Activated CD4-positive, alpha-beta T cell treated with anti-CD3 and anti-CD28 coated beads, Interleukin-2, amount 10 ng/mL, durations not matched to agents 7 days and 5 days (primary cell): ENCODE measurements at regions not wholly inside any gene's neighbourhood (a gene's known extent, or its start where the extent isn't known, plus 50 kb on each side); places are given as distances from the start of the nearest gene placed in this dataset.
"Not testable (repeated sequence)": the region's sequence is repeated elsewhere in the genome, so short reads cannot be mapped to it uniquely, and the experiment has no call there.

Experiments
- CTCF ChIA-PET: fragments of 350-600 bp; sonication (Branson Sonifier 250); formaldehyde crosslinking; loops from one replicate; lab custom pipeline; 2021; ENCODE audit warnings: antibody characterized with exemption; lab: Charles Lee
- POLR2A ChIA-PET: fragments of 350-600 bp; sonication (Branson Sonifier 250); formaldehyde crosslinking; loops from one replicate; lab custom pipeline; 2021; ENCODE audit warnings: antibody characterized with exemption; lab: Charles Lee
- DNase-seq: peaks from one replicate; pipeline ENCODE4 v3.0.0-alpha.2; 2020
- H3K27ac Mint-ChIP-seq: one replicate; pipeline ENCODE4 v1.8.0; 2021; ENCODE audit warnings: mild to moderate bottlenecking, moderate library complexity, mixed read lengths
- H3K27me3 Mint-ChIP-seq: one replicate; pipeline ENCODE4 v1.8.0; 2021; ENCODE audit warnings: mixed read lengths
- H3K36me3 Mint-ChIP-seq: one replicate; pipeline ENCODE4 v1.8.0; 2021; ENCODE audit warnings: low read depth, mixed read lengths
- H3K4me1 Mint-ChIP-seq: one replicate; pipeline ENCODE4 v1.8.0; 2021; ENCODE audit warnings: mixed read lengths
- H3K4me3 Mint-ChIP-seq: one replicate; pipeline ENCODE4 v1.8.0; 2021; ENCODE audit warnings: mild to moderate bottlenecking, moderate library complexity, mixed read lengths
- H3K9me3 Mint-ChIP-seq: one replicate; pipeline ENCODE4 v1.8.0; 2021; ENCODE audit warnings: mixed read lengths

DNA sequence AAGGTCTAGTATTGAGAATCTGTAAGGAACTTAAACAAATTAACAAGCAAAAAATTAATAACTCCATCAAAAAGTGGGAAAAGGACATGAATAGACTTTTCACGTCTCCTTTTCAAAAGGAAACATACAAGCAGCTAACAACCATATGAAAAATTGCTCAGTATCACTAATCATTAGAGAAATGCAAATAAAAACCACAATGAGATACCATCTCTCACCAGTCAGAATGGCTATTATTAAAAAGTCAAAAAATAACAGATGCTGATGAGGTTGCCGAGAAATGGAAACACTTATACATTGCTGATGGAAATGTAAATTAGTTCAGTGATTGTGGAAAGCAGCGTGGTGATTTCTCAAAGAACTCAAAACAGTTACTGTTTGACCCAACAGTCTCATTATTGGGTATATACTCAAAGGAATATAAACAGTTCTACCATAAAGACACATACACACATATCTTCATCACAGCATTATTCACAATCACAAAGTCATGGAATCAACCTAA, 410.4 kb upstream of the SMIM31 start:
- Mint-ChIP-seq H3K4me1 (no peaks in the 10 kb centered on the region), H3K9me3 (no peaks in the 10 kb centered on the region), H3K27ac (no peak overlapping the region), H3K27me3 (no peaks in the 10 kb centered on the region), H3K4me3 (no peak overlapping the region), H3K36me3 (no peaks in the 10 kb centered on the region)
- ChIA-PET CTCF (no interaction called here), POLR2A (no interaction called here)
- DNase-seq, result no peak

GRCh38 chr4:164345756-164346155, 408.2 kb upstream of the SMIM31 start:
- Mint-ChIP-seq H3K9me3 (no peaks in the 10 kb centered on the region), H3K36me3 (no peaks in the 10 kb centered on the region), H3K4me3 (no peak overlapping the region), H3K27ac (no peak overlapping the region), H3K27me3 (peaks cover 1% of the 10 kb centered on the region), H3K4me1 (no peaks in the 10 kb centered on the region)
- CTCF ChIA-PET, result no interaction called here
- POLR2A ChIA-PET, result no interaction called here
- DNase-seq, result no peak

DNA sequence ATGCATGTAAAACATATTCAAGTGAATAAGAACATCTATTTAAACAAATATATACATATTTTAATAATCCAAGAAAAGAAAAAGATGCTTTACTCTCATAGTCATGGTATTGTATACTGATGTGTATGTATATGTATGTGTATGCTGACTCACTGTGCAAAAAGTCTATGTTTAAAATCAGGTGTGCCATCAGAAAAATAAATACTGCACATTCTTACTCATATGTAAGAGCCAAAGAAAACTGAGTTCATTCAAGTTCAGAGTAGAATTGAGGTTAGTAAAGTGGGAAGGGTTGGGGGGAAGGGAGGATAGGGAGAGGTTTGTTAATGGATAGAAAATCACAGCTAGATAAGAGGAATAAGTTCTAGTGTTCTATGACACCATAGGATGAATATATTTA, 403.9 kb upstream of the SMIM31 start:
- POLR2A ChIA-PET, result no interaction called here
- CTCF ChIA-PET, result interaction anchor here (0.5 kb wide), 1 partner anchor 602 kb away, joined by 4 read pairs; no protein-coding TSS in a partner anchor
- Mint-ChIP-seq H3K4me3 (no peak overlapping the region), H3K4me1 (no peaks in the 10 kb centered on the region), H3K36me3 (no peaks in the 10 kb centered on the region), H3K9me3 (no peaks in the 10 kb centered on the region), H3K27me3 (peaks cover 1% of the 10 kb centered on the region), H3K27ac (no peak overlapping the region)
- no peak for DNase-seq

GRCh38 chr4:164350716-164351115, 403.2 kb upstream of the SMIM31 start:
- H3K36me3 Mint-ChIP-seq, POLR2A ChIA-PET, H3K9me3 Mint-ChIP-seq, H3K4me1 Mint-ChIP-seq, H3K27me3 Mint-ChIP-seq, H3K27ac Mint-ChIP-seq, H3K4me3 Mint-ChIP-seq, DNase-seq: not testable (repeated sequence)
- CTCF ChIA-PET, result interaction anchor here (0.5 kb wide), 1 partner anchor 603 kb away, joined by 4 read pairs; no protein-coding TSS in a partner anchor

DNA sequence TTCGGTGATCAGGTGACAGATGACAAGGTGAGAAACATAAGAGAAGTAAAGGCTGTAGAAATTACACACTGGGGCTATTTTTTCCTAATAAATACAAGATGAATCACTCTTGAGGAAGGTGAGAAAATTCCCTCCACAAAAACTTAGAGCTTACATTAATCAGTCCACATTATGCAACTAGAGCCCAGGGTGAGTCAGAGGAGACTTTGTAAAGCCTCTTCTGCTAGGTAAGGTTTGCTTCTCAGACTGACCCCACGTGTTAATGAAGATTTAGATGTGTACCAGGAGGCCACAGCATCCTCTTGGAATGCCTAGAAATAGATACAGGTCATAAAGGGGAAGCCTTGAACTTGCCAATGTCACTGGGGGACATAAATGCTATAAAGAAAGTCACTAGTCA, 396.0 kb upstream of the SMIM31 start:
- CTCF ChIA-PET, result no interaction called here
- POLR2A ChIA-PET, result no interaction called here
- Mint-ChIP-seq H3K27ac (no peak overlapping the region), H3K4me3 (no peak overlapping the region), H3K9me3 (no peaks in the 10 kb centered on the region), H3K36me3 (no peaks in the 10 kb centered on the region), H3K27me3 (no peaks in the 10 kb centered on the region), H3K4me1 (no peaks in the 10 kb centered on the region)
- no peak for DNase-seq

DNA sequence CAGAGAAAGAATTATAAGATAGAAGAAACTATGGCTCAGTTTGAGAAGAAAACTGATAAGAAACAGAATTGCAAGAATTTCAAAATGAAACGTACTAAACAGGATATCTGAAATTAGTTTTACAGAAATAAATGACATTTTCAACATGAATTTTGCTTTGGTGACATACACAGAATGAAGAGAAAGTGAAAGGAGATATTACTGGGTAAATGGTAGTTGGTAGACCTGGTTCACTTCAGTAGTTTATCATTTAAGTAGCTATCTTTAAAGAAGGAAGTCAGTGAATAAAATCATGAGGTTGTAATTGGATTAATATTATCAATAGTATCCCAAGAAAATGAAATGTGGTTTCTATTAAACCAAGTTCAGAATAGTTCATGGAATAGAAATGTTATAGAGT, 395.5 kb upstream of the SMIM31 start:
- no peak for DNase-seq
- POLR2A ChIA-PET, result no interaction called here
- Mint-ChIP-seq H3K4me1 (no peaks in the 10 kb centered on the region), H3K27me3 (no peaks in the 10 kb centered on the region), H3K36me3 (no peaks in the 10 kb centered on the region), H3K4me3 (no peak overlapping the region), H3K27ac (no peak overlapping the region), H3K9me3 (no peaks in the 10 kb centered on the region)
- CTCF ChIA-PET, result no interaction called here

GRCh38 chr4:164359881-164360280, 394.1 kb upstream of the SMIM31 start:
- Mint-ChIP-seq H3K27ac (no peak overlapping the region), H3K27me3 (no peaks in the 10 kb centered on the region), H3K4me3 (no peak overlapping the region), H3K36me3 (no peaks in the 10 kb centered on the region), H3K4me1 (no peaks in the 10 kb centered on the region), H3K9me3 (no peaks in the 10 kb centered on the region)
- ChIA-PET POLR2A (no interaction called here), CTCF (no interaction called here)
- DNase-seq, result no peak

DNA sequence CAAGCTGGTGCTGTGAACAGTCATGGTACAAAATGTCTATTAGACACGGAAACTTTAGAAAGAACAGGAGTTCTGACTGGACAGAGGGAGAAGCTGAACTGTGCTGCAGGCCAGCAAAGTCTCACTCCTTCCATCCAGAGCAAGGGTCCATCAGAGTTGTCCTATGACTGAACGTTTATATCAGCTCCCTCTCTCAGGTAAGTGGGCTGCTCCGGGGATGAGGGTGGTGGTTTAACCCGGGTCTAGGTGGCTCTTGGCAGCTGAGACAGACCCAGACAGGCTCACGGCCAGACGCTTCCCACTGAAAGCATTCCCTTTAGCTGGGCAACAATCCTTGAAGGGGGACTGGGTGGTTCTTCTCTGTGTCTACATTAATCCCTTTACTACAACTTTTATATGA, 385.0 kb upstream of the SMIM31 start:
- CTCF ChIA-PET, result no interaction called here
- POLR2A ChIA-PET, result no interaction called here
- H3K4me3 Mint-ChIP-seq, result no peak overlapping the region
- no peaks in the 10 kb centered on the region for H3K27me3 Mint-ChIP-seq
- no peak overlapping the region for H3K27ac Mint-ChIP-seq
- no peaks in the 10 kb centered on the region for H3K36me3 Mint-ChIP-seq
- H3K9me3 Mint-ChIP-seq, result no peaks in the 10 kb centered on the region
- DNase-seq, result no peak
- H3K4me1 Mint-ChIP-seq, result no peaks in the 10 kb centered on the region

- no peak for DNase-seq
- no peaks in the 10 kb centered on the region for H3K27me3 Mint-ChIP-seq
- no peak overlapping the region for H3K27ac Mint-ChIP-seq
- H3K4me1 Mint-ChIP-seq, result no peaks in the 10 kb centered on the region
- CTCF ChIA-PET, result no interaction called here
- H3K36me3 Mint-ChIP-seq, result no peaks in the 10 kb centered on the region
- POLR2A ChIA-PET, result no interaction called here
- no peaks in the 10 kb centered on the region for H3K9me3 Mint-ChIP-seq
- no peak overlapping the region for H3K4me3 Mint-ChIP-seq
Measured at GRCh38 chr4:164373021-164373420, 380.9 kb upstream of the SMIM31 start.

DNA sequence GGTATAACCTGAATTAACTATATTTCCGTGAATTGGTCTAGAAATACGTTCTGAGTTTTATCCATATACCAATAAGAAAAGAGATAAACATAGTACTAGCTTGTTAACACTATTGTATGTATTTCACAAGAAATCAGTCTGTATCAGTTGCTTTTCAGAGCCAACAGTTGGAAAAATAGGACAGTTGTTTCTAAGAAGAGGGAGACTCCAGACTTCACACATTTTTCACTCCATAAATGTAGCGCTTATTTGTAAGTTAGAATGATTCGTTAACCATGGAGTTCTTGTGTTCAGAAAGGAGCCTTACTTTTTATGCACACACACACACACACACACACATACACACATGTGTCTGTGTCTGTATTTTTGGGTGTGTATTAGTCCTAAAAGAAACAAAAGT, 376.7 kb upstream of the SMIM31 start:
- peaks cover 12% of the 10 kb centered on the region for H3K27me3 Mint-ChIP-seq
- no peaks in the 10 kb centered on the region for H3K4me1 Mint-ChIP-seq
- ChIA-PET CTCF (no interaction called here), POLR2A (no interaction called here)
- no peak overlapping the region for H3K4me3 Mint-ChIP-seq
- H3K9me3 Mint-ChIP-seq, result no peaks in the 10 kb centered on the region
- DNase-seq, result no peak
- H3K27ac Mint-ChIP-seq, result no peak overlapping the region
- no peaks in the 10 kb centered on the region for H3K36me3 Mint-ChIP-seq

GRCh38 chr4:164378361-164378760, 375.6 kb upstream of the SMIM31 start:
- ChIA-PET POLR2A (no interaction called here), CTCF (no interaction called here)
- no peak for DNase-seq
- Mint-ChIP-seq H3K27me3 (peaks cover 22% of the 10 kb centered on the region), H3K9me3 (no peaks in the 10 kb centered on the region), H3K4me3 (no peak overlapping the region), H3K36me3 (no peaks in the 10 kb centered on the region), H3K27ac (no peak overlapping the region), H3K4me1 (no peaks in the 10 kb centered on the region)

GRCh38 chr4:164379694-164380093, 374.2 kb upstream of the SMIM31 start:
- Mint-ChIP-seq H3K4me1 (no peaks in the 10 kb centered on the region), H3K36me3 (no peaks in the 10 kb centered on the region), H3K27me3 (peaks cover 27% of the 10 kb centered on the region), H3K9me3 (no peaks in the 10 kb centered on the region), H3K27ac (no peak overlapping the region), H3K4me3 (no peak overlapping the region)
- CTCF ChIA-PET, result no interaction called here
- DNase-seq, result no peak
- POLR2A ChIA-PET, result no interaction called here

- Mint-ChIP-seq H3K4me3 (no peak overlapping the region), H3K9me3 (no peaks in the 10 kb centered on the region), H3K4me1 (no peaks in the 10 kb centered on the region), H3K36me3 (no peaks in the 10 kb centered on the region), H3K27ac (no peak overlapping the region), H3K27me3 (peaks cover 36% of the 10 kb centered on the region)
- ChIA-PET CTCF (no interaction called here), POLR2A (no interaction called here)
- no peak for DNase-seq
Measured at GRCh38 chr4:164381859-164382258, 372.1 kb upstream of the SMIM31 start.

DNA sequence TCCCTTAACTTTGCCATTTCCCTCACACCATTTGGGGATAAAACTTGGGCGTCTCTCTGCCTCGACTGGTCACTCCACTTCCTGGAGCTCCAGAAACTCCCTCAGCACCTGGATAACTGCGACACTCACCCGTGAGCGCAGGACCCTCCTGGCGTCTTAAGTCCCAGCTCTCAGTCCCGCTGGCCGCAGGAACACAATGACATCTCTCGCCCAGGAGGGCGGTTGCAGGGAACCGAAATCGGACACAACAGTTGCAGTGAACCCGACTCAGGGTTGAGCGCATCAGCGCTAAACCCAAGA, 370.9 kb upstream of the SMIM31 start:
- H3K27me3 Mint-ChIP-seq, result peaks cover 36% of the 10 kb centered on the region
- CTCF ChIA-PET, result no interaction called here
- POLR2A ChIA-PET, result no interaction called here
- H3K4me1 Mint-ChIP-seq, result no peaks in the 10 kb centered on the region
- H3K27ac Mint-ChIP-seq, result no peak overlapping the region
- DNase-seq, result no peak
- H3K4me3 Mint-ChIP-seq, result no peak overlapping the region
- H3K9me3 Mint-ChIP-seq, result no peaks in the 10 kb centered on the region
- no peaks in the 10 kb centered on the region for H3K36me3 Mint-ChIP-seq
